GM18867 (cell line): ENCODE measurements at regions not wholly inside any gene's neighbourhood (a gene's known extent, or its start where the extent isn't known, plus 50 kb on each side); places are given as distances from the start of the nearest gene placed in this dataset.

Experiments
- ATAC-seq: cut with Tn5 transposase; IDR thresholded peaks from one replicate; pipeline ENCODE4 v1.9.1; 2021; ENCODE audit warnings: mild to moderate bottlenecking, moderate library complexity; ENCODE audit not compliant: unreplicated experiment

- ATAC-seq, result no peak
These were observed 988.2 kb upstream of the CHAC2 start for GRCh38 chr2:52779446-52779845.

DNA sequence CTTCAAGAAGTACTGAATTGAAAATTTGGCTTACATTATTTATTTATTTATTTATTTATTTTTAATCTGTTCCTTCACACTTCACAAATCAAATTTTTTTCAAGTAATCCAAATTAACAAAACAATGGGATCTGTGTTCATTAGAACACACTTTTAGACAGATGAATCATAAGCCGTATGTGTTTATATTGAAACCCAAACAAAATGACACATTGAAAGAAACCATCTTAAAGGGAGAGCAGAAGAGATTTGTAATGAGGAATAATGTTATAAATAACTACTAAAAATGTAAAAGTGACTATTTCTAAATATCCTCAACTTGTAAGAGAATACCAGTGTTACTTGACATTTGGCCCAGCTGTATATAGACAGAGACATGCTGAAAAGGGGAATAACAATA lies 991.0 kb upstream of the CHAC2 start:
- ATAC-seq, result no peak

DNA sequence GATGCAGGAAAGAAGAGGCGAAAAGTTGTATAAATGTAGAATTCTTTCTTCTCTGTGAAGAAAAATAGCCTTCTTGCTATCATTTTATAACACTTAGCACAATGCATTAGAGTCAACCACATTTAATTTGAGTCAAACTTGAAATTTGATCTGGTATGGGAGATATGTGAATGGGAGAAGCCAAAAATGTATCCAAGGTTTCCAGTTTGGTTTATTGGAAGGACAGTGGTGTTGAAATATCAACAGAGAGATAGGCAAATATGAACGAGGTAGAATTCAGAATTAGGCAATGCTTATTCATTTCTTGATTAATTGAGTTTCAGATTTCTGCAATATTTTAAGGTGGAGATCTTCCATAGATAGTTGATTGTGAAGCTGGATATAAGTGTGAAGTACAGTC lies 991.9 kb upstream of the CHAC2 start:
- ATAC-seq, result no peak

- no peak for ATAC-seq
These were observed 1001.9 kb upstream of the CHAC2 start for GRCh38 chr2:52765735-52766134.

DNA sequence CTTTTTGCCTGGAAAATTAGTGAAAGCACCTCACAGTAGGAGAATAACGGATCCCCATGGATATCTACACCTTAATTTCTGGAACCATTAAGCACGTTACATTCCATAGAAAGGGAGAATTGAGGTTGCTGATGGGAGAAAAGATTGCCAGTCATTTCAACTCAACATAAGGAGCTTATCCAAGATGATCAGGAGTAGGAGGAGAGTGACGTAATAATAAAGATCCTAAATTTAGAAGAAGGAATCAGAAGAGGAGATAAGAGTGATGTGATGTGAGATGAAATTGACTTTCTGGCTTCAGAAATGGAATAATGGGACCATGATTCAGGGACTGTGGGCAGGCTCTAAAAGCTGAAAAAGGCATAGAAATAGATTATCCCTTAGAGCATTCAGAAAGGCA lies 1017.8 kb upstream of the CHAC2 start:
- no peak for ATAC-seq

- no peak for ATAC-seq
These were observed 1022.5 kb upstream of the CHAC2 start for GRCh38 chr2:52745144-52745543.

DNA sequence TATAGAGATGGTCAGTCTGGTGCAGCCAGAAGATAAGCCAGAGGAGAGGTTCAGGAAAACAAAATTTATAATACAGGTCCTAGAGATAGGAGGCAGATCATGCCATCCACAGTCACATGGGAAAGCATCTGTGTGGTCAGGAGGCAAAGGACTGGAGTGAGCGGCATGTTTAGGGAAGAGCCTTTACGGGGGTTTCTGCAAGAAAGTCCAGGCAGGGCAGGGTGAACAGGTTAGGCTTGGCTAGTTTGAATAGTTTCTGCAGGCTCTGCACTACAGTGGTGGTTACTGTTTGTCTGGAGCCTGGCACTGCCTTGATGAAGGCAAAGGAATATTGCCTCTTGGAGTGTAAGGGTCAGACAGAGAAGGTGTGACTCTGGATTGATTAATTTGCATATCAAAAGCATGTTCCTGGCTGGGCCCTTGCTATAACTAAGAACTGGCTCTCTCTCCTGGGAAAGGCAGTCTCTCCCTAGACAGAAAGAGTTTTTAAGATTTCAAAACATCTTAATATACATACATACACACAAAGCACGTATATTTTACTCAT lies 1034.7 kb upstream of the CHAC2 start:
- ATAC-seq, result no peak

- no peak for ATAC-seq
These were observed 1043.0 kb upstream of the CHAC2 start for GRCh38 chr2:52724585-52724984.

GRCh38 chr2:52717836-52718235 lies 1049.8 kb upstream of the CHAC2 start:
- no peak for ATAC-seq

GRCh38 chr2:52710810-52711618 lies 1056.6 kb upstream of the CHAC2 start:
- ATAC-seq, result no peak

GRCh38 chr2:52704251-52704650 lies 1063.4 kb upstream of the CHAC2 start:
- ATAC-seq, result no peak

- ATAC-seq, result no peak
These were observed 1064.6 kb upstream of the CHAC2 start for GRCh38 chr2:52703004-52703403.

GRCh38 chr2:52698408-52698807 lies 1069.2 kb upstream of the CHAC2 start:
- no peak for ATAC-seq

- ATAC-seq, result no peak
These were observed 1069.9 kb upstream of the CHAC2 start for GRCh38 chr2:52697690-52698089.

- no peak for ATAC-seq
These were observed 1071.9 kb upstream of the CHAC2 start for GRCh38 chr2:52695731-52696130.

- ATAC-seq, result no peak
These were observed 1080.7 kb upstream of the CHAC2 start for GRCh38 chr2:52686935-52687334.

- no peak for ATAC-seq
These were observed 1091.5 kb upstream of the CHAC2 start for GRCh38 chr2:52676056-52676455.

GRCh38 chr2:52668724-52669123 lies 1098.9 kb upstream of the CHAC2 start:
- no peak for ATAC-seq

DNA sequence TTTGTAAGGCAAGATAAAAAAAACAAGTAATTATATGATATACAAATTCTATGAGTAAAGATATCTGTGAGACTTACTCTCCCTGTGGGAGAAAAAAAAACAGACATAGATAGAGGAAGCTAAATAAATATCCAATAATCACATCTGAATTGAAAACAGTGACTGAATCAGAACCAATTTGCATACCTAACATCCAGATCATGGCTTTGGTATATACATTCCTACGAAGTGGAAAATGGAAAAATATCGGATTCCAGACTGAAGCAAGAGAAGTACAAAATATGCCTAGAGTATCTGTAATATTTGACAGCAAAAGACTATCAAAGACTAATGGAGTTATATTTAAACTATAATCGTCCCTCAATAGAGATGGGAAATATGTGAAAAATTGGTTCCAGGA lies 1108.1 kb upstream of the CHAC2 start:
- no peak for ATAC-seq

DNA sequence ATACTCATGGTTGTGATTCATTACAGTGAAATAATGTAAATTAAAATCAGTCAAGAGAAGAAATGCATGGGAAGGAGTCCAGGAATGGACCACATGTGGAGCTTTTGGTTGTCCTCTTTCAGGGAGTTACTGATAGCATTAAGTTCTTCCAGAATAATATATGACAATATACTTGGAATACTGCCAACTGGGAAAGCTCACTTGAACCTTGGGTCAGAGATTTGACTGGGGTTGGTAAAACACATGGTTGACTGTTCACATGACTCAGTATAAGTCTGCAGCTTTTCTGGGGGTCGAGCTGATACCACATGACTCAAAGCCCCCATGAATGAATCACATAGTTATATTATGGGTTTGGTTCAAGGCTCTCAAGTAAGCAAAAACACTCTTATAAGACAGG lies 1109.0 kb upstream of the CHAC2 start:
- no peak for ATAC-seq

DNA sequence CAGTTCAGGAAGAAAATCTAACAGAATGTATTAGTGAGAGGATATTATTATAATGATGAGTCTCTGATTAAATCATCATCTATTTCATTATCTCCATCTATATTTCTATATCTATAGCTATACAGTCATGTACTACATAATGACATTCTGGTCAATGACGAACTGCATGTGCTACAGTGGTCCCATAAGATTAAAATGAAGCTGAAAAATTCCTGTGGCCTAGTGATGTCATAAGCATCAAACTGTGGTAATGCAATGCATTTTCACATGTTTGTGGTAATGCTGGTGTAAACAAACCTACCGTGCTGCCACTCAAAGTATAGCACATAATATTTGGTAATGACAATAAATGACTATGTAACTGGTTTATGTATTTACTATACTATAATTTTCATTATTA lies 1127.9 kb upstream of the CHAC2 start:
- ATAC-seq, result no peak

- no peak for ATAC-seq
These were observed 1135.1 kb upstream of the CHAC2 start for GRCh38 chr2:52632543-52632942.

DNA sequence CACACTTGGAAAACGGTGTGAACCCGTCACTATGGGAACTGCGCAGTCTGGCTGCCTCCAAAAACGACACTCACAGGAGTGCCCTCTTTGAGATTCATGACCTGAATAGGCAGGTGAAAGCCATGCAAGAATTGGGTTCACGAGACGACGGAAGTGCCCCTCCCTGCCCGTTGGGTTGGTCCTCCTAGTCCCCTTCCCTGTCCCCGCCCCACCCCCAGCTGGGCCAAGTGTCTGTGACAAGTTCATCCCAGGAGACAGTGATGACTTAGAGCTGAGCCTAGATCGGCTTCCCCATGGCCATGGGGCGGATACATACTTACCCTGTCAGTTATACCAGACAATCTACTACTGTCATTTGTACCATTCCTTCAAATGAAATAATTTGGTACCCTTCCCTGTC lies 1137.7 kb upstream of the CHAC2 start:
- ATAC-seq, result no peak
